Activated T-helper 1 cell treated with anti-CD3 and anti-CD28 coated beads, Interleukin-12 subunit alpha, Interleukin-12 subunit beta, Interleukin-2, Interleukin-4 antibody, amounts not matched to agents 30 ng/mL and 10 ng/mL and 1 ng/mL, durations not matched to agents 14 hours and 24 hours and 36 hours (primary cell): ENCODE measurements at regions not wholly inside any gene's neighbourhood (a gene's known extent, or its start where the extent isn't known, plus 50 kb on each side); places are given as distances from the start of the nearest gene placed in this dataset.

Experiments
- DNase-seq: peaks from one replicate; pipeline ENCODE4 v3.0.0; 2021; ENCODE audit warnings: low spot score
- H3K27ac Mint-ChIP-seq: one replicate; pipeline ENCODE4 v1.8.0; 2021; ENCODE audit warnings: mild to moderate bottlenecking, mixed read lengths
- H3K27me3 Mint-ChIP-seq: one replicate; pipeline ENCODE4 v1.8.0; 2022; ENCODE audit warnings: mild to moderate bottlenecking, moderate library complexity, mixed read lengths; ENCODE audit not compliant: insufficient read depth
- H3K36me3 Mint-ChIP-seq: one replicate; pipeline ENCODE4 v1.8.0; 2021; ENCODE audit warnings: low read depth, mixed read lengths
- H3K4me1 Mint-ChIP-seq: one replicate; pipeline ENCODE4 v1.8.0; 2021; ENCODE audit warnings: low read depth, mixed read lengths
- H3K4me3 Mint-ChIP-seq: one replicate; pipeline ENCODE4 v1.8.0; 2021; ENCODE audit warnings: mild to moderate bottlenecking, moderate library complexity, mixed read lengths
- H3K9me3 Mint-ChIP-seq: one replicate; pipeline ENCODE4 v1.8.0; 2021; ENCODE audit warnings: mixed read lengths
- intact Hi-C: fragments of 100-400 bp; cut with micrococcal nuclease; formaldehyde crosslinking; loops from one replicate; pipeline ENCODE4 v1.15.1; 2024

DNA sequence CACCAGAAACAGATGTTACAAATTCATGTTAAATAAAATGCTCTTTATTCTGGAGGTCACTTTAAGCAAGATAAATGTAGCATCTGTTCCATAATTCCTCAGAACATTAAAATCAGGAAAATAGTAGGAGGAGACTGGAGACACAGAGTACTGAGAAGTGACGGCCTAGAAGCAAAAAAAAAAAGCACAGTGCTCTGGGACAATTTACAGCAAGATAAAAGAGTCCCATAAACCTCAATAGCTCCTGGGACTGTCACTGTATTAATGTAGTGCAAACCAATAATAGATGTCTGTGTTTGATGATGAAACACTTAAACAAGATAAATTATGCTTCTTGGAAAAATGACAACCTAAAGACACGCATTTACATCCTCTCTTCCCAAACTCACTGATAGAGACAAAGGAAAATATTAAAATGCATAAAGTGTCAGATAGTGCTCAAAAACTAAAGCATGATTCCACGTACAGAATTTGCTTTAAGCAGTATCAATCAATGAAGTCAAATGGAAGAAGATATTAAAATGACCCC is 338.8 kb upstream of the REG3G start:
- H3K36me3 Mint-ChIP-seq = no peaks in the 10 kb centered on the region
- no peak overlapping the region for H3K27ac Mint-ChIP-seq
- intact Hi-C loops = no loop called here
- peaks cover 14% of the 10 kb centered on the region for H3K9me3 Mint-ChIP-seq
- H3K4me1 Mint-ChIP-seq = no peaks in the 10 kb centered on the region
- H3K27me3 Mint-ChIP-seq = no peaks in the 10 kb centered on the region
- no peak for DNase-seq
- no peak overlapping the region for H3K4me3 Mint-ChIP-seq

DNA sequence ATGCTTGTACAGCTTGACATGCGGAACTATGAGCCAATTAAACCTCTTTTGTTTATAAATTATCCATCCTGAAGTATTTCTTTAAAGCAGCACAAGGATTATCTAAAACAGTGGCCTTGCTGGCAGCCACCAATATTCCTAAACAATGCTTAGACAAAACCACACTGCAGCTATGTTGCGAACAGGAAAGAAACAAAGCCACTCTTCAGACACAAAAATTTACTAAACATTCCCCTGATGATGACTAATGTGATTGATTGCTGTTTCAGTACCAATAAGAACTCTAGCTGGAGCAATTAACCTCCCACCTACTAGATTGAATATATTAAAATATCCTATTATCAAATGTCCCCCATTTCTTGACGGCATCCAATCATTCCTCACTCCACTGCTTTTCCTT is 325.8 kb upstream of the REG3G start:
- Mint-ChIP-seq H3K27me3 (no peaks in the 10 kb centered on the region), H3K27ac (no peak overlapping the region), H3K4me1 (no peaks in the 10 kb centered on the region), H3K9me3 (peaks cover 12% of the 10 kb centered on the region), H3K36me3 (no peaks in the 10 kb centered on the region), H3K4me3 (no peak overlapping the region)
- intact Hi-C loops = no loop called here
- no peak for DNase-seq

DNA sequence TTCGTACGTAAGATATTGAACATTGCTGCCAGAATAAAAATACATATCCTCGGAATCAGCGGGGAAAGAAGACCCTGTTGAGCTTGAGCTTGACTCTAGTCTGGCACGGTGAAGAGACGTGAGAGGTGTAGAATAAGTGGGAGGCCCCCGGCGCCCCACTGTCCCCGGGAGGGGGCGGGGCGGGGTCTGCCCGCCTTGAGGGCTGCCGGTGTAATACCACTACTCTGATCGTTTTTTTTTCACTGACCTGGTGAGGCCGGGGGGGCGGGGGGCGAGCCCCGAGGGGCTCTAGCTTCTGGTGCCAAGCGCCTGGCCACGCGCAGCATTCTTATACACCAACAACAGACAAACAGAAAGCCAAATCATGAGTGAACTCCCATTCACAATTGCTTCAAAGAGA is 324.0 kb upstream of the REG3G start:
- Mint-ChIP-seq H3K9me3 (peaks cover 8% of the 10 kb centered on the region), H3K36me3 (no peaks in the 10 kb centered on the region), H3K27ac (no peak overlapping the region), H3K4me1 (no peaks in the 10 kb centered on the region), H3K4me3 (no peak overlapping the region), H3K27me3 (no peaks in the 10 kb centered on the region)
- DNase-seq = no peak
- intact Hi-C loops = no loop called here

DNA sequence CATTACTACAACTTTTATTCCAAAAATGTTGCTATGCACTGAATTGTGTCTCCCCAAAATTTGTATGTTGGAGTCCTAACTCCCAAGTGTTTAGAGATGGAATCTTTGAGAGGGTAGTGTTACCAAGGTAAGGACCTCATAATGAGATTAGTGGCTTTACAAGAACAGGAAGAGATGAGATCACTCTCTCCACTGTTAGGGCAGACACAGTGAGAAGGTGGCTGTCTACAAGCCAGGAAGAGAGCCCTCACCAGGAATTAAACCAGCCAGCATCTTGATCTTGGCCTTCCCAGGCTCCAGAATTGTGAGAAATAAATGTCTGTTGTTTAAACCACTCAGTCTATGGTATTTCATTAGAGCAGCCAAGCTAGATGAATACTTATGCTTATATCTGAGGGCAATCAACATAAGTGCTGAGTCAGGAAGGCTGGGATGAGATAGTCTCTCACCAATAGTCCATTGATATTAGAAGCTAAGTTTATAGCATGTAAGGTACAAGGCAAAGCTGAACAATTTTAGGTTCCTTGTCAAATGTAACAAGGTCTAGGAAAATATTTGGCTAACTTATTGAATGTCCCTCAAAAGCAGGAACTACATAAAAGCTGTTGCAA is 317.6 kb upstream of the REG3G start:
- no peak for DNase-seq
- H3K27ac Mint-ChIP-seq = no peak overlapping the region
- no peaks in the 10 kb centered on the region for H3K4me1 Mint-ChIP-seq
- intact Hi-C loops = no loop called here
- no peak overlapping the region for H3K4me3 Mint-ChIP-seq
- H3K9me3 Mint-ChIP-seq = no peaks in the 10 kb centered on the region
- no peaks in the 10 kb centered on the region for H3K27me3 Mint-ChIP-seq
- no peaks in the 10 kb centered on the region for H3K36me3 Mint-ChIP-seq

DNA sequence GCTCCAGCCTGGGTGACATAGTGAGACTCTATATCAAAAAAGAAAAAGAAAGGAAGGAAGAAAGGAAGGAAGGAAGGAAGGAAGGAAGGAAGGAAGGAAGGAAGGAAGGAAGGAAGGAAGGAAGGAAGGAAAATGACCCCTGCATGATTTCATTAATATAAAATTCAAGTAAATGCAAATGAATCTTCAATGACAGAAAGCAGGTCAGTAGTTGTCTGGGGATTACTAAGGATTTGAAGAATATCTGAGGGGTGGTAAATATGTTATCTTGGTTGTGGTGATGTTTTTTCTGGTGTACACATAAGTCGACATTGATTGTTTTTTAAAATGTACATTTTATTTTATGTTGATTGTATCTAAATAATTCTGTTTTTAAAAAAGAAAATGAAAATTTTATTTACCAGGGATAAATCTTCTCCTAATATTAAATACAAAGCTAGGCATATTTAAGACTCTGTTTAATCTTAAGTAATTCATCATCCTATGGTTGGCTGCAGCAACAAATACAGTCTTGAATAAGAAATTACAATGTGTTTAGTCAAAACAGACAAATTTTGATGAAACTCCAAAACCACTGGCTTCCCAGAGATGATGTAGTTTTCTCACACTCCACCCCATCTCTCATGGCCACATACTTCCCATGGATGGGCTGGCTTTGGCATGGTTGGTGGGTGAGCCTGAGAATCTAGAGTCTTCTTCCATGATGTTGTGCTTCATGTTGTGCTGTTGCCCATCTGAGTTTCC is 314.7 kb upstream of the REG3G start:
- Mint-ChIP-seq H3K36me3 (no peaks in the 10 kb centered on the region), H3K27ac (no peak overlapping the region), H3K4me1 (no peaks in the 10 kb centered on the region), H3K27me3 (no peaks in the 10 kb centered on the region), H3K4me3 (no peak overlapping the region), H3K9me3 (no peaks in the 10 kb centered on the region)
- no peak for DNase-seq
- intact Hi-C loops = no loop called here

DNA sequence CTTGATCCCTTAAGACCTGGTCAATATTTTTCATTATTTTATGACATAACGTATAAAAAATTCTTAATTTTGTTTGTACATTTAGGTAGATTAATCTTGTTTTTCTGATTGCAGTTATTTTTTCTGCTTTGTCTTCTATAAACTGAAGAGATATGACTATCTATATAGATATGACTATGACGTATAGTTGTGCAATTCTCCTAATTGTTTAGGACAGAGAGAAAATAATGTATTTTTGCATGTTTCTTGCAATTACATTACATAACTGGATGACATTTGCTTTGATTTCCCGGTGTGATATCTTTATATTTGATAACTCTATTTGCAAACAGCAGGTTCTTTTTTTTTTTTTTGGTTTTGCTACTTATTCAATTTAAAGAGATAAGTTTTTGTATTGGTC is 310.2 kb upstream of the REG3G start:
- DNase-seq = no peak
- Mint-ChIP-seq H3K9me3 (no peaks in the 10 kb centered on the region), H3K4me1 (no peaks in the 10 kb centered on the region), H3K4me3 (no peak overlapping the region), H3K36me3 (no peaks in the 10 kb centered on the region), H3K27ac (no peak overlapping the region), H3K27me3 (no peaks in the 10 kb centered on the region)
- intact Hi-C loops = no loop called here

DNA sequence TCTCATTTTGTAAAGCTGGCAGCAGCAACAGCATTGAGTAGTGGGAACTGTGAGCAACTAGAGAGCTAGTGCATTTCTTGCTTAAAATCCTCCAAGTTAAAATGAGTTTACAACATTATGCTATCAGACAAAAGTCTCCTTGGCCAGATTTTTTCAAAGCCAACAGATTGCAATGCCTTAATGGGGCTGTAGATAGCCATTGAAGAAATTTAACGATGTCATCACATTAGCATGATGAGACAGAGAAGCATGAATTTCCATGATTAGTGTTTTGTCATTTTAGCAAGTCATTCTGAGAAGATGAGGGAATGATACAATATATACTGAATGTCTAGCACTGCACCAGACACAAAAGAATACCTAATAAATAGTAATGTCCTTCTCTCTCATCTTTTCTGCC is 307.5 kb upstream of the REG3G start:
- intact Hi-C loops = no loop called here
- DNase-seq = no peak
- Mint-ChIP-seq H3K27me3 (no peaks in the 10 kb centered on the region), H3K27ac (no peak overlapping the region), H3K4me1 (no peaks in the 10 kb centered on the region), H3K9me3 (no peaks in the 10 kb centered on the region), H3K4me3 (no peak overlapping the region), H3K36me3 (no peaks in the 10 kb centered on the region)

DNA sequence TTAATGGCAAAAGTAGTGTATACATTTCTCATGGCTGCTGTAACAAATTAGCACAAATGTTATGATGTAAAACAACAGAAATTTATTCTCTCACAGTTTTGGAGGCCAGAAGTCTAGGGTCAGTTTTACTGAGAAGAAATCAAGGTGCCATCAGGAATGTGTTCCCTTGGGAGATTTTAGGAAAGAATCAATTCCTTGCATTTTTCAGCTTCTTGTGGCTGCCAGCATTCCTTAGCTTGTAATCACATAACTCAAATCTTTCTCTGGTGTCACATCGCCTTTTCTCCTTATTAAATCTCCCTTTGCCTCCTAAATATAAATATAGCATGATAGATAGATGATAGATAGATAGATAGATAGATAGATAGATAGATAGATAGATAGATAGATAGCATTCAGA is 307.0 kb upstream of the REG3G start:
- no peaks in the 10 kb centered on the region for H3K36me3 Mint-ChIP-seq
- no peaks in the 10 kb centered on the region for H3K4me1 Mint-ChIP-seq
- intact Hi-C loops = no loop called here
- H3K4me3 Mint-ChIP-seq = no peak overlapping the region
- H3K9me3 Mint-ChIP-seq = no peaks in the 10 kb centered on the region
- no peak for DNase-seq
- no peaks in the 10 kb centered on the region for H3K27me3 Mint-ChIP-seq
- H3K27ac Mint-ChIP-seq = no peak overlapping the region

DNA sequence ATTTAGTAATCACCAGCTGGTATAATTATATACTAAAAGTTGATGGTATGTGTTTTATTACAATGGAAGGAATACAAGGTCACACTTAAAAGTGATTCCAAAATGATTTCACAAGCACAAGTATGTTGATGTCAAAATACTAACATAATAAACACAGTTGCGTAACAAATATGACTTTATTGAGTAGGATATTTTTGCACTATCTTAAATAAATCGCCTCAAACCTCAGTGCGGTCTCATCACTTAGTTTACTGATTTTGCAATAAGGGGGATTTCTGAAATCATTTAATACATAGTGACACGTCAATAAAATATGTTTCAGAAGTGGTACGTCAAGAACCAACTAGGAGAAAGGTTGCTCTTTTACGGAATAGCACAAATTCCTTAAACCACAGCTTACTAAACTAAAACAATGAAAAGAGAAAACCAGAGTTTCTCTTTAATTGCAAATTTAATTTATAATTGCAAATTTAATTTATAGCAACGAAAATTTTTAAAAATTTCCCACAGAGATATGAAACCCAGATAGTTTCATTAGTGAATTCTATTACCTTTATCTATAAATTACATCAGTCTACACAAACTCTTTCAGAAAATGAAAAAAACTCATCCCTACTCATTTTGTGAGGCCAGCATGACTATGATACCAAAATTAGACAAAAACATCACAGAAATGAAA is 304.0 kb upstream of the REG3G start:
- no peak overlapping the region for H3K27ac Mint-ChIP-seq
- H3K9me3 Mint-ChIP-seq = peaks cover 7% of the 10 kb centered on the region
- H3K36me3 Mint-ChIP-seq = no peaks in the 10 kb centered on the region
- intact Hi-C loops = no loop called here
- no peaks in the 10 kb centered on the region for H3K4me1 Mint-ChIP-seq
- H3K4me3 Mint-ChIP-seq = no peak overlapping the region
- no peak for DNase-seq
- no peaks in the 10 kb centered on the region for H3K27me3 Mint-ChIP-seq

DNA sequence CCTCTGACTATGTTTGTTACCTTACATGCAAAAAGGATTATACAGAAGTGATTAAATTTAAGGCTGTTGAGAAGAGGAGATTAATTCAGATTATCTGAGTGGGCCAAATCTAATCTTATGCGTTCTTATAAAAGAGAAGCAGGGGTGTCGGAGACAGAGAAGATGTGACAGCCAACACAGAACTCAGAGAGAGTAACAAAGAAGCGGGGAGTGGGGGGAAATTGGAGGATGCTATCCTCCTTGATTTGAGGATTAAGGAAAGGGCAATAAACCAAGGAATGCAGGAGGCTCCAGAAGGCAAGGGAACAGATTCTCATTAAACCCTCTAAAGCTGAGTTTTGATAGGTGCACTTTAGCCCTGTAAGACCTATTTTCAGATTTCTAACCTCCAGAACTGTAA is 291.3 kb upstream of the REG3G start:
- Mint-ChIP-seq H3K36me3 (no peaks in the 10 kb centered on the region), H3K4me1 (no peaks in the 10 kb centered on the region), H3K4me3 (no peak overlapping the region), H3K27ac (no peak overlapping the region), H3K27me3 (no peaks in the 10 kb centered on the region), H3K9me3 (peaks cover 14% of the 10 kb centered on the region)
- no peak for DNase-seq
- intact Hi-C loops = no loop called here

DNA sequence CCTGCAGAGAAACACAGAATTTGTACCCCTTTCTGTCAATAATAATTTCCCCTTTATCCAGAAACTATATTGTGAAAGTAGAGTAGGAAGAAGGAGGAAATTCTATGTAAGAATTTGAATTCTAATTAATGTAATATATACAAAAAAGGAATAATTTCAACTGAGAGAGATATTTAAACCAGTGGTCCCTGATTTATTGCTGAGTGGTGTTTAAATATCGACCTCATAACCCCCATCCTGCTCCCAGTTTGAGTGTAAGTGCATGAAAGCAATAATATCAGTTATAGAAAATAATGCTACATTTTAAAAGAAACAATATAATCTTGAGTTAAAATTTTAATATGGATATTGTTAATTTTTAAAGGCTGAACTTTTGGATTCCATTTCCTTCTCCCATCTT is 286.2 kb upstream of the REG3G start:
- Mint-ChIP-seq H3K9me3 (peaks cover 6% of the 10 kb centered on the region), H3K4me3 (no peak overlapping the region), H3K36me3 (no peaks in the 10 kb centered on the region), H3K27ac (no peak overlapping the region), H3K27me3 (no peaks in the 10 kb centered on the region), H3K4me1 (no peaks in the 10 kb centered on the region)
- intact Hi-C loops = no loop called here
- no peak for DNase-seq

DNA sequence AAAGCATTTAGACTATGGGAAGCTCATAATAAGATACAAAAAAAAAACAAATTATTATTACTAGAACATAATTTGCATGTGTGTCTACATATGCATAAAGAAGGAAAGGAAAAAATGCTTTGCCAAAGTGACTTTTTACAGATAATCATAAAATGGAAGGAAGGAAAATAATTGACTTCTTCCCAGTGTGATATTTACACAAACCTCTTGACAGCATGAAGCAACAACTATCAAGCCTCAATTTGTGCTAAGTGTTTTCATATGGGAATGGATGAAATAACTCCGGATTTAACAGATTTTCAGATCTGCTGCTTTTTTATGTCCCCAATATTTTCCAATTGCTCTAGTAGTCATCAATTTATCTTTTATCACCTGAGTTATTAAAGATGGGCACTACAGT is 275.9 kb upstream of the REG3G start:
- peaks cover 3% of the 10 kb centered on the region for H3K9me3 Mint-ChIP-seq
- H3K27me3 Mint-ChIP-seq = no peaks in the 10 kb centered on the region
- no peak for DNase-seq
- H3K27ac Mint-ChIP-seq = no peak overlapping the region
- no peaks in the 10 kb centered on the region for H3K36me3 Mint-ChIP-seq
- no peaks in the 10 kb centered on the region for H3K4me1 Mint-ChIP-seq
- intact Hi-C loops = no loop called here
- no peak overlapping the region for H3K4me3 Mint-ChIP-seq

DNA sequence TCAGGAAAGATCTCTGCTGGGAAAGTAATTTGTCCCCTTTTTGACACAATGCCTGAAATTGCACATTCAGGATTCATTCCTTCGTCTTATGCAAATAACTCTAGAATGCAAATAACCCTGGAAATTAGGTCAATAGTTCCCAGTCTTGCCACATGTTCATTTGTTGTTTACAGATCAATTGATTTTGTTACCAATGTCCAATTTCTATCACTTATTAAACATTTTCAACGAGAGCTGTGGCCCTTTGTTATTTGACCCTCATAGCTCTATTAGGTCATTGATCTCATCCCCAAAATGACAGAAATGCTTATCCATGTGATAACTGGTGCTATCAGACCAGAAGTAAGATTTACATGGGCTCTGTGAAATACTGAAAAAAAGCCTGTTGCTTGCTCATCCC is 275.3 kb upstream of the REG3G start:
- H3K36me3 Mint-ChIP-seq = no peaks in the 10 kb centered on the region
- intact Hi-C loops = no loop called here
- no peak for DNase-seq
- H3K4me3 Mint-ChIP-seq = no peak overlapping the region
- no peaks in the 10 kb centered on the region for H3K27me3 Mint-ChIP-seq
- H3K9me3 Mint-ChIP-seq = peaks cover 3% of the 10 kb centered on the region
- no peak overlapping the region for H3K27ac Mint-ChIP-seq
- H3K4me1 Mint-ChIP-seq = no peaks in the 10 kb centered on the region
